Activated CD4-positive, CD25-positive, alpha-beta regulatory T cell treated with anti-CD3 and anti-CD28 coated beads, Interleukin-2, amount 50 U/mL, for 24 hours (primary cell): ENCODE measurements at regions not wholly inside any gene's neighbourhood (a gene's known extent, or its start where the extent isn't known, plus 50 kb on each side); places are given as distances from the start of the nearest gene placed in this dataset.
"Not testable (repeated sequence)": the region's sequence is repeated elsewhere in the genome, so short reads cannot be mapped to it uniquely, and the experiment has no call there.

Experiments
- ATAC-seq, 2 donors: fragments of 150-1000 bp; cut with Tn5 transposase; one replicate each; pipeline ENCODE4 v1.10.0; 2021; ENCODE audit warnings: mild to moderate bottlenecking in 1 of 2, moderate library complexity in 1 of 2

DNA sequence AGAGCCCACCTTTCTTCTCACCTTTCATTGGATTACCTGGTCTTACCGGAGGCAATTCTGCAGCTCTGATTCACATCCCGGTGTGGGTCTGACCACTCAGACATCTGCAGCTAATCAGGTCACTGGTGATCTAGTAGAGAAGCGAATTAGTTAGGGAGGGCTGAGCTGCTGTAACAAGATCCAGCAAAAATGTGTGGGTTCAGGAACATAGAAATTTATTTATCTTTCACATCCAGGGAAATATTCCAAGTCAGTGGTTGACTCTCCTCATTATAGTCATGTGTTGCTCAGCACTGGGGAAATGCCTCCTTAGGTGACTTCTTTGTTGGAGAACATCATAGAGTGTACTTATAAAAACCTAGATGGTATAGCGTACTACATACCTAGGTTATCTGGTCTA lies 218.7 kb upstream of the PELI2 start:
- no peak for ATAC-seq

DNA sequence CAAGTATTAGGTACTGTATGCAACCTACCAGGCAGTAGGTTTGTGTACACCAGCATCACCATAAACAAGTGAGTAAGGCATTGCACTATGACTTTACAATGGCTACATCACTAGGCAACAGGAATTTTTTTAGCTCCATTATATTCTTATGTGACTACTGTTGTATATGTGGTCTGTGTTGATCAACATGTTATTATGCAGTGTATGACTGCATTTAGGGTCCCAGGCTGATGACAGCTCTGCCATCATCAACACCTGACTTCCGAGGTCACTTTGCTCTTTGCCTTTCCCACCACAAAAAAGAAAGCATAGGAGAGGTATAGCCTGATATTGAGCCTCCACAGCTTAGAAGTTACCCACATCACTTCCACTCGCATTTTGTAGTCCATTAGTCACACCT lies 217.5 kb upstream of the PELI2 start:
- ATAC-seq = no peak

DNA sequence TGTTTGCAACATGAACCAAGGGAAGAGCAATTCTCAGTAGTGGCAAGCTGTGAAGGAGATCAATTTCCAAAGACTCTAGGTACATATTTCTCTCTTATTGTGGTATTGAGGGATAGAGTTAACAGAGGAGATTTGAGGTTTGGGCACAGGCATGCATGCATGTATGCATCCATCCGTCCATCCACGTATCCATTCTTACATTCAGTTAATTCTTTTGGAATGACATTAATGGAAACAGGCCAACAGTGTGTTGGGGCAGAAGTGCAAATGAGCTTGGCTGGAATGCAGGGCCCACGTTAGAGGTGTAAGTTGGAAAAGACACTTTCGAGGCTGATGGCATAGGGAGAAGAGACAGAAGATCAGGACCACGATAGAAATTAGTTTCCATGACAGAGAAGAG lies 216.9 kb upstream of the PELI2 start:
- ATAC-seq = no peak

DNA sequence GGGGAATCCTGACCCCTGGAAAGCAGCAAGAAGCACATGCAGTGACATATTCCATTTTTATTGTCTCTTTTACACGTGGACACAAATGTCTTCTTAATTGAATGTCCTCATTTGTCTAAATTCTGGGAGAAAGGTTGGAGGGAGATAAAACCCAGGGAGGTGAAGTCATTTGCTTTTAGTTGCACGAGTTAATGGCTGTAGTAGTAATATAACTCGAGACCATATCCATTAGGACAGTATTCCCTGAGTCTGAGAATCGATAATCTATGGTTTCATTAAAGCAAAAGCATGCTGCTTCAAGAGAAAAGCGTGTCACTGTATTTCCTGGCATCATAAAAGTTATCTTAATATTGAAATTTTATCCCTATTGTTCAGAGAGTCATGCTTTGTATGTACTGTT lies 216.0 kb upstream of the PELI2 start:
- ATAC-seq = no peak

DNA sequence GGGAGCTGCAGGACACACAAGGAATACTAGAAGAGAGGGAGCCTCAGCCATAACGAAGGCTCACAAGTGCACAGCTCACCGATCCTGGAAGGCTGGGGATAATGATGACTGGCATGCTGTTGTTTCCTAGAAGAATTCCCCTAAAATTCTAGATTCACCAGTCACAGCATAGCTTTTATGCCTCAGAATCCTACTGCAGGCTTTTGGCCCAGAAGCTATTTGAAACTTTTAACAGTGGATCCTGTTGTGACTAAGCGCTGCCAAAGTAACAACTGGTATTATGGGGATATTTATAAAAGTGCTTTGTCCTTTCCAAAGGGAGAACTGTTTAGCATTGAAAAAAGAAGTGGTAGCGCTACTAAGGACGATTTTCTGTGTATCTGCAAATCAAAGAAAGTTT lies 214.1 kb upstream of the PELI2 start:
- no peak for ATAC-seq

DNA sequence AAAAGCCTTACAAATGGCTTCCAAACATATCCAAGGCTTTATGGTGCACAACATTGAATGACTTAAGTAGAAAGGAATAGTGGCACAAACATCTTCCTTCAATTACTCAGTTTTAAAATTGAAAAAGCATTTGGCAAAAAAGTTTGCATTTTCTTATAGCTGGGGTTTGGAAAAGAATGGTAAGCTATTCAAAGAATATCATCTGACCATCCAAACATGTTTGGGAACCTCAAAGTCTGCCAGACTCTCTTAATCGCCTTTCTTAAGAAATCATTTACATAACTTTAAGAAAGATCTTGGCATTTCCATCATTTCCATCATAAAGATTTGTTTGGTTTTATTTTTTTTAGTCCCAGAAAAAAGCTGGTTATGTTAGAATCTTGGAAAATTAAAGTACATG lies 210.1 kb upstream of the PELI2 start:
- no peak for ATAC-seq

DNA sequence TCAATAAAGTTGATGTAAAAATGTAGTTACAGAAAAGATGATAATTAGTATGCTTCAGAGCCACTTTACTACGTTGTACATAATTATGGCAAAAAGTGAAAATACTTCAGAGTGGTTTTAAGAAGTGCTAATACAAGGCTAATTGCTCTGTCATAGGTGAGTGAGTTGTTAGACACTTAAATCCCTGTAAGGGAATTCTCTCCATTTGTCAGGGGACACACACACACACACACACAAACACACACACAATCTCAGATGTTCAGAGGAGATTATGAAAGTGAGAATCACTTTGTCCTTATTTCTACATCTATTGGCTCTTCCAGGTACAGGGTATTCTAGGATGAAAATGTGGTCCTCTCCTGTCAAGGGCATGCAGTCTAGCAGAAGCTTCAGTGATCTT lies 208.3 kb upstream of the PELI2 start:
- ATAC-seq = no peak

DNA sequence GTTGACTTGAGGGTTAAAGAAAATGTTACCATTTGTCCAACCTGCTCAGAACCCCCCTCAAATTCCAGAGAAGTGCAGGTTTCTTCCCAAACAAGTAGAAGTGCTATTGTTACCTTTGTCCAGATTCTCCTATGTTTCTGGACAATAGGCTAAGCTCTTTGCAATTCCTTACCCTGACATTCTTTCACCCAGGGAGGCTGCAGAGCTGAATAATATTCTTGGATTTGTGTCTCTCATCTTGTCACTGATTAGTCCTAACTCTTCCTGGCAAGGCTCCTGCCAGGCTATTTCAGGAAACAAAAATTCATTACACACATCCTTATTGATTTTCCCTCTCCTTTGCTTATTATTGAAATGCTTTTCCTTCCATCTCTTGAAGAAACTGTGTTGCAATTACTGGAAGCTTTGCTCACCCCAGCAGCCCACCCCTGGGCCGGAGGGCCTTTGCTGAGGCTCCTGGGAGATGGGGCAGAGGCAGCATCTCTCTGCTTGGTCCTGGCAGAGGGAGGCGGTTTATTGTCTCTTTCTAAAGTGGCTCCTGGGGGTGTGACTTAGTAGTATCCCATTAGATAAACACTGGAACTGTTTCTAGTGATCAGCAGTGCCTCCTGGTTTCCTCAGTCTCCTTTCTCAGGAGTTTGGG lies 207.5 kb upstream of the PELI2 start:
- ATAC-seq = no peak

DNA sequence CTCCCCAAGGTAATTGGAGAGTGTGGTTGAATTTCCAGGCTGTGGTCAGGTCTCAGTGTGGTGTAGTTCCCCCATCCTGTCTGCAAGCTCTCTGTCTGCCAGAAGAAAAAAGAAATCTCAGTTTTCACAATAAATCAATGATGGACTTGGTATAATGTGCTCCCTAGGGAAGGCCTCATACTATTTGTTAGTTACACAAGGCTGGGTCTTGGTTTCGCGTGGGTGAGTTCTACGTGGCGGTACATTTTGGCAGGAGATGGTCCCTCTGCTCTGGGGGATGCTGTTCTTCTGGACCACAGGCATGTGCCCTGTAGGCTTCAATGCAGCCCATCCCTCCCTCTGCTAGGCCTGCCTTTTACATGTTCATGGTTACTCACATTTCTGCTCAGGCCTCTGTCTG lies 206.4 kb upstream of the PELI2 start:
- ATAC-seq = no peak

DNA sequence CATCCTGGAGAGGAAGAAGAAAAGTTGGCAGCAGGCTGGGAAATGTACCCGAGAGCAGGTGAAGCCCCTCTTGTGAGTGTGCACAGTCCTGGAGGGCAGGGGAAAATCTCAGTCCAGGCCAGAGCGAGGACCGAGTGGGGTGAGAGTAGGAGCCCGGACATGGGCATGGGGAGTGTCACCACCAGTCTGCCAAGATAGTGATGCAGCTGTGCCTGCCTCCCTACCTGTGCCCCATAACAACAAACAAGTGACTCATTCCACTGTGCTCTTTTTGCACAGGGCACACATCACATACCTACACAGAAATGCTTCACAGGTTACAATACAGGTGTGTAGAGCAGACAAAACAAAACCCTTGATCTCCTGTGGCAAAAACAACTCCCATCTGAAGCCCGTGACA lies 205.9 kb upstream of the PELI2 start:
- no peak for ATAC-seq

DNA sequence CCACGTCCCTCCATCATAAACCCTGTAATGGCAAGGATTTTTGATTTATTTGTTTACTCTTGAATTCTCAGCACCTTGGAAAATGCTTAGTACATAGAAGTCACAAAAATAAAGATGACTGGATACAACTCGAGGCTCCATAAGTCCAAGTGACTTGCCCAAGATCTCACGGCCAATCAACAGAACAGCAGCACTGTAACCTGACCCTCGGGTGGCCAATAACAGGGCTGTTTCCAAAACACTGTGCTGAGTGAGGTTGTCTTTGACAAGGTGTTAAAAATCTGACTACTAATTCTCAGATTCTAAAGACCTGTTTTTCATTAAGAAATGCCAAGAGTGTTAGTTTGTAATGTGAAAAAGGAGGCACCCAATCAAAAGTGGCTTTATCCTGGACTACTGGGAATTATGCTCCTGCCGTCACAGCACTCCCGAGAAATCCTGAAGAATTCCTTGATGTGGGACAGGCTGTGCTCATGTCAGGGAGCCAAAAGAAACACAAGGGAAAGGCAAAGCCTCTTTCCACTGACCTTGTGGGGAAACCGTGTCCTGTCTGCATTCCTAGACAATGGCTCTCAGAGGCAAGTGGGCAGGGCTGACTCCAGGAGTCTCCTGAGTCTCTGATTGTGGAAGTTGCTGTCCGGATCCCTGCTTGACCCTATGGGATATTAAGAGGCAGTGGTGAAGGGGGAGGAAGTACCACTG lies 204.7 kb upstream of the PELI2 start:
- no peak for ATAC-seq

DNA sequence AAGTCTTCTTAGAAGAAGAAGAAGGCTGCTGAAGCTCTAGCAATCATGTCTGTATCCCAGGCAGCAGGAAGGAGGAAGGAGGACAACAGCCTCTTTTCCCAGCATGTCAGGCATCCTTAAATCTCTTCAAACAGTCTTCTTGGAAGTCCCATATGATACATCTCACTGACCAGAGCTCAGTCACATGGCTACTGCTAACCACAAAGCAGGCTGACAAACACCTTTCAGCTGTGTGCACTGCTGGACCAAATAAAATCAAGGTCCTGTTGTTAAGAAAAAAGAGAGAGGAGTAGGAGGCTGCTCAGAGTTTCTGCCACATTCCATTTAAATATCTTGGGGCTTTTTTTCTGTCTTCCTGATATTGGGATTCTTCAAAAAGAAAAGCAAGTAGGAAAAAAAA lies 203.4 kb upstream of the PELI2 start:
- no peak for ATAC-seq

DNA sequence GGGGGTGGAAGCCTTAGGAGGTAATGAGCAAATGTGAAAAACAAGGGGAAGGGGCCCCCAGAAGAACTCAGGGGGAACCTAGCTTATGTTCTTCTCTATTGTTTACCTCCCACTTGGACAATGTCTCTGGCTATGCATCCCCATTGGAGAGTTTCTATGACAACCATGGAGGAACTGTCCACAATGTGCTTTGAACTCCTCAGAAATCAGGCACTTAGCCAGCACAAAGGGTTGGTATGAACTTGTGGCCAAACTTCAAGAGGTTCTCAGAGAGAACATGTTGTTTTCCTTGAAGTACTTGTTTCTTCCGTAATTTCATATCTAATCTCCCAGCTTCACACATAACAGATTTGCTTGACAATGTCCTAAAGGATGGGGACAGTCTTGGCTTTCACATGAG lies 202.8 kb upstream of the PELI2 start:
- no peak for ATAC-seq

DNA sequence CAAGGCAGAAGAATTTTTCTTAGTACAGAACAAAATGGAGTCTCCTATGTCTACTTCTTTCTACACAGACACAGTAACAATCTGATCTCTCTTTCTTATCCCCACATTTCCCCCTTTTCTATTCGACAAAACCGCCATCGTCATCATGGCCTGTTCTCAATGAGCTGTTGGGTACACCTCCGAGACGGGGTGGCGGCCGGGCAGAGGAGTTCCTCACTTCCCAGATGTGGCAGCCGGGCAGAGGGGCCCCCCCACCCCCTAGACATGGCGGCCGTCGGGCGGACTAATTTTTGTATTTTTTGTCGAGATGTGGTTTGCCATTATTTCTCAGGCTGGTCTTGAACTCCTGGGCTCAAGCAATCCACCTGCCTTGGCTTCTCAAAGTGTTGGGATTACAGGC lies 198.4 kb upstream of the PELI2 start:
- not testable (repeated sequence) for ATAC-seq

DNA sequence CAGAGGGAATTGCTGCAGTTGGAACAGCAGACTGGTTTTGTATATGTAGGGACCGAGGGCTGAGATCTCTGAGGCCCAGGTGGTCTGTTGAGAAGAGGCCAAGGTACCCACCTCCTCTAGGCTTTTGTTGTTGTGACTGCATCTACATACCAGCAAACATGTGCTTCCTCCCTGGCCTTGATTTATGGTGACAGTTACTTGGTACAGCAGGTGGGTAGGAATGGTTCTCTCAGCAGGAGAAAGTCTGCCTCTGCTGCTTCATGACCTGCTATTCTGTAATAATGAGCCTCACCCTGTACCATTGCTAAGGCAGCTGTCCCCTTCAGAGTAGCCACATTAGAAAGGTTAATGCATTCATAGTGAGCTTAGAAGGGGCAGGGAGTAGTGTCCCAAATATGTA lies 196.7 kb upstream of the PELI2 start:
- ATAC-seq = no peak

DNA sequence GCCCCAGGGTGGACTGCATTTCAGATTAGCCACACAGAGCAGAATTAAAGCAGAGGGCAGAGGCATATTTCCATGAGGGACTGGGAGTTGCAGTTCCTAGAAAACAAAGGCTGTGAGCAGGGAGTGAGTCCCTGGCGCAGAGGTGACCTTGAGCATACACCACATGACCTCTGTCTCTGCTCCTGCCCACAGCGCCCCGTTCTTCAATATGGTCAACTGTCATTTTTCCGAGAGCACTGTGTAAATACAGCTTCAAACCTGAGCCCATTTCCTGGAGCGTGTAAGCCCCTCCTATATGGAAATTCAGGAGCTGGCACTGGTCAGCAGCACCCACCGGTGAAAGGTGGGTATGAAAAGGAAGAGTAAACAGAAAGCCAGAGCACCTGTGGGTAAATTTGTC lies 192.2 kb upstream of the PELI2 start:
- no peak for ATAC-seq

DNA sequence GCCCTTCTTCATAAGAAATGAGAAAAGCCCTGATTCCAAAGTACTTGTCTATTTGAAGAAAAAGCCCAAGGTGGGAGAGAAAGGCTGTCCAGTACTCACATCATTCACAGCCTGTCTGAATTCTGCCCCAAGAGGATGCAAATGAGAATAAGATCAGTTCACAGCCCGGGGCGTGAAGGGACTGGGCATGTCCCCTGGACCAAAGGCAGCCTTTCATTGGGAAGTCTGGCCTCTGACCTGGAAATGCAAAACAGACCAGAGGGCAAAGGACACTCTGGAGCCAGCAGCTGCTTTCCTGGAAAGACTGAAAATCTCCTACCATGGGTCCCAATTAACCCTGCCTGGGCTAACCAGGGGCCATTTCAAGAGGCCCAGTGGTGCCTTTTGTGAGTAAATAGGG lies 191.2 kb upstream of the PELI2 start:
- ATAC-seq = no peak

DNA sequence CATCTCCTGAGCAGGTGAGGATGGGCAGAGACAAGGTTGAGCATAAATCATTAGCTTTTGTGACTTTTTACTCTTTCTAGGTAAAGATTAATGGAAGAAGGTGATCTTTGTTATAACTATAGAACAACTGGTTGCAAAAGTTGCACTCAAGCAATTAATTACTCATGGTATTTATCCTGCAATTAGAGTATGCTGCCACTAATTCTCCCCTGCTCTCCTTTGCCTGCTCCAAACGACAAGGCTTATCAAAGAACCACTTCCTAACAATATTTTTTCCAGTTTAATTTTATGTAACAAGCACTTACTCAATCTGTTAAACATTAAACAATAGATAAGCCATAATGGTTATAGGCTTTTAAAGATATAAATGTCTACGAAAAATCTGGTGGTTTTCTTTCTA lies 189.9 kb upstream of the PELI2 start:
- ATAC-seq = no peak

DNA sequence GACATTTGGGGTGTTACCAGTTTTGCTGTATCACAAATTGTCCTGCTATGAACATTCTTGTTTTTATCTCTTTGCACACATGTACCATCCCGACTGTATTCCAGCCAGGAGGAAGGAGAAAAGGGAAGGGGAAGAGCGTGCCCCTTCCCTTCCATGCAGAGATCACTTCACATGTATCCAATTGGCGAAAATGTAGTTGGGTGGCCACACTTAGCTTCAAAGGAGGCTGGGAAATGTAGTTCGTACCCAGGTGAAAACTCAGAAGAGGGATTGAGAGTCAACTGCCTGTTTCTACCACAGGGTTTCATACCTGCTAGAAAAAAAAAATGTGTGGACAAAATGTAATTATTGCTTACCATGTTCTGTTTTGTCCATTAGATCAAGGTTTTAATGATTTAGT lies 189.1 kb upstream of the PELI2 start:
- ATAC-seq = no peak

DNA sequence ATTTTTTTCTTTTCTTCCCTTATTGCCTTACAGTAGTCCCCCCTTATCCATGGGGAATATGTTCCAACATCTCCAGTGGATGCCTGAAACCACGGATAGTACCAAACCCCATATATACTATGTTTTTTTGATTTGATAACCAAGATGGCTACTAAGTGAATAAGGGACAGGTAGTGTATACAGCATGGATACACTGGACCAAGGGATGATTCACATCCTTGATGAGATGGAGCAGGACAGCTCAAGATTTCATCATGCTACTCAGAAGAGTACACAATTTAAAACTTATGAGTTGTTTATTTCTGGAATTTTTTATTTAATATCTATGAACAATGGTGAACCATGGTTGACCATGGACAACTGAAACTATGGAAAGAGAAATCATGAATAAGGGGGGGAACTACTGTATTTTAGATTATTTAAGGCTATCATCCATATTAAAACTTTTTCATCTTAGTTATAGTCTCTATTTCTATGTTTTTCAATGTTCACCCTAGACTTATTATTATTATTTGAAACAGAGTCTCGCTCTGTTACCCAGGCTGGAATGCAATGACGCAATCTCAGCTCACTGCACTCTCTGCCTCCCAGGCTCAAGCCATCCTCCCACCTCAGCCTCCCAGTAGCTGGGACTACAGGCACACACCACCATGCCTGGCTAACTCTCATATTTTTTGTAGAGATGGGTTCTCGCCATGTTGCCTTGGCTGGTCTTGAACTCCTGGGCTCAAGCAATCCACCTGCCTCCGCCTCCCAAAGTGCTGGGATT lies 188.0 kb upstream of the PELI2 start:
- no peak for ATAC-seq

DNA sequence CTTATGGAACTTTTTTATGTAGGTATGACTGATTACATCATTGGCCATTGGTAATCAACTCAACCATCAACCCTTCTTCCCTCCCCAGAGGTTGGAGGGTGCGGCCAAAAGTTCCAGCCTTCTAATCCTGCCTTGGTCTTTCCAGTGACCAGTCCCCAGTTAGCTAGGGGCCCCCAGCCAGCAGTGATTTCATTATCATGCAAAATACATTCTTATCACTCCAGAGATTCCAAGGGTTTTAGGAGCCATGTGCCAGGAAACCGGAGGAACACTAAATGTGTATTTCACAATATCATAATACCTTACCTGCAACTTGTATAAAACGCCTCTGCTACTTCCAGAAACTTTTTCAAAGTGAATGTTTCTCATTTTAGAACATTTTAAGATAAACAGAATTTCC lies 181.5 kb upstream of the PELI2 start:
- ATAC-seq = no peak

DNA sequence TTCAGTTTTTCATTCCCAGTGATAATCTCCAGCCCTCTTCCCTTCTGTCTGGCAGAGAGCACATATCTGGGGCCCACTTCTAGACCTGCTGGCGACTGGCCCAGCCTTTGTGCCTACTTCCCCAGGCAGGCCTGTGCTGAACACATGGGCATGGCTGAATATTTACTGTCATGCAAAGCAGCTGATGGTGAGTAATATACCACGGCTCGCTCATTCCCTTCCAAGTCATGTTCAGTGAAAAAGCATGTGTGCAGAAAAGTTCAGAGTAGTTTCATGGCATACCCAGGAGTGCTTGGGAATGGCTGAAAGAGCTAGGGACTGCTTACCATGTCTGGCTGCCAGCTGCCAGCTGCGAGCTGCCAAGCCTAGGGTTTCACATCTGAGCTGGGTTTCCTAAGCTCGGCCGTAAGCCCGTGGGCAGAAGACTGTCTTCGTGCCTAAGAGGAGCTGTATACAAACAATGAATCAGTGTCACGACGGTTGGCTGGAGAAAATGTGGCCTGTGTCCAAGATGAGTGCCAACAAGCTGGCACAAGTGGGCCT lies 179.9 kb upstream of the PELI2 start:
- no peak for ATAC-seq

DNA sequence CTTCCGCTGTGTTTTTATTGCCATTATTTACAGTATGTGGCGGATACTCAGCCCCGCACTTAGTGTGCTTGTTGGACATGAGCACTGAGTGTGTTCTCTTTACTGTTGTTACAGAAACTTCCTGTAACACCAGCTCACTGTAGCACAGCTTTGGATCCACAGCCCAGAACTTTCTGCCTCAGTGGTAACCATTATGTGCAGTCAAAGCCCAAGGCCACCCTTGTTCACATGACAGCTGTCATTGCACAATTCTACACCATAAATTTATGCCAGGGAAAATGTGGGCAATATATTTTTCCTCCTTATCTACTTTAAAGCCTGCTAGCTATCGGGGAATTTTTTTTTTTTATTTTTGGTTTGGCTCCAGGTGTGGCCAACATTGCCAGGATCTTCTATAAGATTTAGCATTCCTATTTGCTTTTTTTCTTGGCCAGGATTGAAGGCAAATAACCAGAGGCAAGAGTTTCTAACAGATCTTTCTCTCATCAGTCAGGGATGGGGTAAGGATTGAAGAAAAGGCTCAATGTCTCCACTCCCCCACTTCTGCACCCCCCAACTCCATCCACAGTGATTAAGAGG lies 176.0 kb upstream of the PELI2 start:
- ATAC-seq = no peak

DNA sequence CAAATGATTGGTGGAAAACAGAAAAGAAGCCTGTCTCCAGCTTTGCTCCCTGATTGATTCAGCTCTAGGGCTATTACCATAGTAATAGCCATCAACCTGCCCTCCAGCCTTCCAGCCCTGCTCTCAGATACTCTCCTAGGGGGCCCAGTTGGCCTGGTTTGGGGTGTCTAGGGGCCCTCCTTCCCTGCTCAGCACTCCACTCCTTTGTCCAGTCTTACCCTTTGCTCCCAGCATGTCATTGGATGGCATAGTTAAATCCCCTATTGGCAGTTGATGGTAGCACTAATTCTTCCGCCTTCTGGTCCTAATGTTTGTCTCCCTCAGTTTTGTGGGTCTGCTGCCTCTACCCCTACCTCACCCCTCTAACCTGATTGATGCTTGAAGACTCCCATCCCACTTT lies 175.4 kb upstream of the PELI2 start:
- ATAC-seq = no peak
